HL-60/S4 treated with phorbol 12-myristate 13-acetate at 8.2 ng/mL for 4 days and 3 days (cell line): ENCODE measurements at regions not wholly inside any gene's neighbourhood (a gene's known extent, or its start where the extent isn't known, plus 50 kb on each side); places are given as distances from the start of the nearest gene placed in this dataset.

Experiments used
- in situ Hi-C: fragments of 300-500 bp; cut with MboI; formaldehyde crosslinking; loops from 2 replicates; pipeline ENCODE4 v1.15.0; 2022; ENCODE audit warnings: low sequenced_read_pairs

GRCh38 chr2:198712485-198712884 is 745.3 kb downstream of the SATB2 start:
- in situ Hi-C loops = no loop called here

GRCh38 chr2:198711484-198711883 is 746.3 kb downstream of the SATB2 start:
- in situ Hi-C loops = no loop called here

- in situ Hi-C loops = no loop called here
These were observed 747.2 kb downstream of the SATB2 start for GRCh38 chr2:198710562-198710961.

GRCh38 chr2:198706476-198707082 is 751.2 kb downstream of the SATB2 start:
- in situ Hi-C loops = no loop called here

- in situ Hi-C loops = no loop called here
These were observed 754.5 kb downstream of the SATB2 start for GRCh38 chr2:198703281-198703680.

- in situ Hi-C loops = no loop called here
These were observed 754.9 kb downstream of the SATB2 start for GRCh38 chr2:198702796-198703195.

GRCh38 chr2:198701481-198701880 is 756.3 kb downstream of the SATB2 start:
- in situ Hi-C loops = no loop called here

GRCh38 chr2:198700319-198700718 is 757.4 kb downstream of the SATB2 start:
- in situ Hi-C loops = no loop called here

- in situ Hi-C loops = no loop called here
These were observed 759.5 kb downstream of the SATB2 start for GRCh38 chr2:198698230-198698629.

GRCh38 chr2:198697794-198698193 is 759.9 kb downstream of the SATB2 start:
- in situ Hi-C loops = no loop called here

GRCh38 chr2:198697218-198697617 is 760.5 kb downstream of the SATB2 start:
- in situ Hi-C loops = no loop called here

- in situ Hi-C loops = no loop called here
These were observed 761.9 kb downstream of the SATB2 start for GRCh38 chr2:198695879-198696278.

GRCh38 chr2:198692907-198693510 is 764.7 kb downstream of the SATB2 start:
- in situ Hi-C loops = no loop called here

- in situ Hi-C loops = no loop called here
These were observed 766.5 kb downstream of the SATB2 start for GRCh38 chr2:198691236-198691635.

- in situ Hi-C loops = no loop called here
These were observed 793.4 kb downstream of the SATB2 start for GRCh38 chr2:198664321-198664720.

- in situ Hi-C loops = no loop called here
These were observed 794.8 kb downstream of the SATB2 start for GRCh38 chr2:198662905-198663304.

- in situ Hi-C loops = no loop called here
These were observed 797.2 kb downstream of the SATB2 start for GRCh38 chr2:198660501-198660900.

GRCh38 chr2:198659096-198659870 is 798.5 kb downstream of the SATB2 start:
- in situ Hi-C loops = no loop called here

- in situ Hi-C loops = no loop called here
These were observed 800.1 kb downstream of the SATB2 start for GRCh38 chr2:198657512-198658121.

- in situ Hi-C loops = no loop called here
These were observed 800.9 kb downstream of the SATB2 start for GRCh38 chr2:198656869-198657268.

GRCh38 chr2:198654646-198655045 is 803.1 kb downstream of the SATB2 start:
- in situ Hi-C loops = no loop called here

- in situ Hi-C loops = no loop called here
These were observed 804.4 kb downstream of the SATB2 start for GRCh38 chr2:198653311-198653710.
